ENCODE measurements at regions not wholly inside any gene's neighbourhood (a gene's known extent, or its start where the extent isn't known, plus 50 kb on each side); places are given as distances from the start of the nearest gene placed in this dataset.

GRCh38 chr10:65845916-65846315 is 1079.9 kb upstream of the LRRTM3 start:
- TF ChIP-seq, protein P1, sequence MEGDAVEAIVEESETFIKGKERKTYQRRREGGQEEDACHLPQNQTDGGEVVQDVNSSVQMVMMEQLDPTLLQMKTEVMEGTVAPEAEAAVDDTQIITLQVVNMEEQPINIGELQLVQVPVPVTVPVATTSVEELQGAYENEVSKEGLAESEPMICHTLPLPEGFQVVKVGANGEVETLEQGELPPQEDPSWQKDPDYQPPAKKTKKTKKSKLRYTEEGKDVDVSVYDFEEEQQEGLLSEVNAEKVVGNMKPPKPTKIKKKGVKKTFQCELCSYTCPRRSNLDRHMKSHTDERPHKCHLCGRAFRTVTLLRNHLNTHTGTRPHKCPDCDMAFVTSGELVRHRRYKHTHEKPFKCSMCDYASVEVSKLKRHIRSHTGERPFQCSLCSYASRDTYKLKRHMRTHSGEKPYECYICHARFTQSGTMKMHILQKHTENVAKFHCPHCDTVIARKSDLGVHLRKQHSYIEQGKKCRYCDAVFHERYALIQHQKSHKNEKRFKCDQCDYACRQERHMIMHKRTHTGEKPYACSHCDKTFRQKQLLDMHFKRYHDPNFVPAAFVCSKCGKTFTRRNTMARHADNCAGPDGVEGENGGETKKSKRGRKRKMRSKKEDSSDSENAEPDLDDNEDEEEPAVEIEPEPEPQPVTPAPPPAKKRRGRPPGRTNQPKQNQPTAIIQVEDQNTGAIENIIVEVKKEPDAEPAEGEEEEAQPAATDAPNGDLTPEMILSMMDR (IDR thresholded peaks at IDR 0.05; ENCODE audit: low read depth, low read length, missing control alignments), result no peak
- Histone ChIP-seq H3K4me3 (ENCODE audit: low read depth, low read length) (no peak overlapping the region), H3K36me3 (replicated peaks) (no peaks in the 10 kb centered on the region), H3K27ac (no peak overlapping the region), H3K27me3 (replicated peaks) (no peaks in the 10 kb centered on the region)
- in situ Hi-C loops (cut with HindIII; ENCODE audit: low pct_ligation_motif_present, low sequenced_read_pairs), result no loop called here
- no peak for DNase-seq

- in situ Hi-C loops (cut with HindIII; ENCODE audit: low pct_ligation_motif_present, low sequenced_read_pairs), result no loop called here
- no peak overlapping the region for H3K4me3 ChIP-seq (ENCODE audit: low read depth, low read length)
- TF ChIP-seq, protein P1 (IDR thresholded peaks at IDR 0.05; ENCODE audit: low read depth, low read length, missing control alignments), result no peak
- H3K27me3 ChIP-seq (replicated peaks), result no peaks in the 10 kb centered on the region
- no peaks in the 10 kb centered on the region for H3K36me3 ChIP-seq (replicated peaks)
- no peak overlapping the region for H3K27ac ChIP-seq
- no peak for DNase-seq
Observed at GRCh38 chr10:65846541-65846940, 1079.3 kb upstream of the LRRTM3 start.

DNA sequence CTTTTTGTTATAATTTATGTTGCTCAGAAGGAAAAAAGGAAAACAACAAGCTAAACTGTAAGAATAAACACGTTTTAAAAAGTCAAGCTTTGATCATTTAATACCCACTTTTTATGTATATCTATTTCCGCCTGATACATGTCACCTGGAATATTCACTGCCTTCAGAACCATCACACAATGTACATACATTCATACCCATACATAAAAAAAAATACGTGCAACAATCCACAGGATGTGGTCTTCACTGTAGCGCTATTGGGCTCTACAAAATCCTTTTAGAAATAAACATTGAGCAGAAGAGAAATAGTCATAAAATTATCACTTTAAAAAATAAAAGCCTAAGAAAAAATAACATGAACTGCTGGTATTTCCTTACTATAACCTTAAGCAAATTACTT is 1078.9 kb upstream of the LRRTM3 start:
- Histone ChIP-seq H3K36me3 (replicated peaks) (no peaks in the 10 kb centered on the region), H3K4me3 (ENCODE audit: low read depth, low read length) (no peak overlapping the region), H3K27ac (no peak overlapping the region), H3K27me3 (replicated peaks) (no peaks in the 10 kb centered on the region)
- TF ChIP-seq, protein P1 (IDR thresholded peaks at IDR 0.05; ENCODE audit: low read depth, low read length, missing control alignments), result no peak
- DNase-seq, result no peak
- in situ Hi-C loops (cut with HindIII; ENCODE audit: low pct_ligation_motif_present, low sequenced_read_pairs), result no loop called here

DNA sequence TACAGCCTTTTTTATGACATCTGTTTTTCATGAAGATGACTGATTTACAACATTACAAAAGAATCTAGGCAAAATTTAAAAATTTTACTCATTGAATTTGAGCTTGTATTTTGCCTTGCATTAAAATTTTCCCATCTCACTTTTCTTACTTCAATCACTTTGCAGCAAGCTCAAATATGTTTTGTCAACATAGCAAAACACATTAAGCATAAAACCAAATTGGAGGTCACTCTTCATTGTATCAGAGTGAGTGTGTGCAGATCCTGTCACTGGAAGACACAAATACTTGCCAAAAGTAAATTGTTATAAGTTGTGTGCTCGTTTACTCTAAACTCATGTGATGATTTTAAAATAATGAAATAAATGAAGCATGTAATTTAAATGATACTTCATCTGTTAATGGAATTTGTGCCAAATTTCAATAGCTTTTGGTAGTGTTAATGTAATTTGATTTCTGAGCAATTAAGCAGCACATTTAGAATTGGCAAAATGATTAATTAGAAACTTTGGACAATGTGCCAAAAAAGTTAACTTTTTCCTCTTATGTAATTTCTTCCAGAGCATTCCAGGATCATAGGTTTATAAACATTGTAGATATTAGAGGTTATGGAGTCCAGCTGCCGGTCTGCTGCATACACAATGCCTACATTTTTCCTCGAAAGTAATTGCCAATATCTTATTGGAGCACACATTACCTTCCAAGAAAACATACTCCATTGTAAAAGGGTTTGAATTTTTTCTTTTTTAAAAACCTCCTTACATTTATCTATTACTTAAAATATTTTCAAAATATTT is 1078.2 kb upstream of the LRRTM3 start:
- Histone ChIP-seq H3K27ac (no peak overlapping the region), H3K36me3 (replicated peaks) (no peaks in the 10 kb centered on the region), H3K4me3 (ENCODE audit: low read depth, low read length) (no peak overlapping the region), H3K27me3 (replicated peaks) (no peaks in the 10 kb centered on the region)
- TF ChIP-seq, protein P1 (IDR thresholded peaks at IDR 0.05; ENCODE audit: low read depth, low read length, missing control alignments), result no peak
- DNase-seq, result no peak
- in situ Hi-C loops (cut with HindIII; ENCODE audit: low pct_ligation_motif_present, low sequenced_read_pairs), result no loop called here

GRCh38 chr10:65858841-65859240 is 1067.0 kb upstream of the LRRTM3 start:
- DNase-seq, result no peak
- no peak overlapping the region for H3K27ac ChIP-seq
- no peak overlapping the region for H3K4me3 ChIP-seq (ENCODE audit: low read depth, low read length)
- TF ChIP-seq, protein P1 (IDR thresholded peaks at IDR 0.05; ENCODE audit: low read depth, low read length, missing control alignments), result no peak
- no peaks in the 10 kb centered on the region for H3K36me3 ChIP-seq (replicated peaks)
- in situ Hi-C loops (cut with HindIII; ENCODE audit: low pct_ligation_motif_present, low sequenced_read_pairs), result no loop called here
- no peaks in the 10 kb centered on the region for H3K27me3 ChIP-seq (replicated peaks)

- Histone ChIP-seq H3K36me3 (replicated peaks) (no peaks in the 10 kb centered on the region), H3K27me3 (replicated peaks) (no peaks in the 10 kb centered on the region), H3K4me3 (ENCODE audit: low read depth, low read length) (no peak overlapping the region), H3K27ac (no peak overlapping the region)
- TF ChIP-seq, protein P1 (IDR thresholded peaks at IDR 0.05; ENCODE audit: low read depth, low read length, missing control alignments), result no peak
- in situ Hi-C loops (cut with HindIII; ENCODE audit: low pct_ligation_motif_present, low sequenced_read_pairs), result no loop called here
- DNase-seq, result peak; percentile 54
Observed at GRCh38 chr10:65861249-65861648, 1064.6 kb upstream of the LRRTM3 start.
